ENCODE measurements at regions not wholly inside any gene's neighbourhood (a gene's known extent, or its start where the extent isn't known, plus 50 kb on each side); places are given as distances from the start of the nearest gene placed in this dataset.

- H3K9me3 ChIP-seq = no peaks in the 10 kb centered on the region
- no peaks in the 10 kb centered on the region for H3K27me3 ChIP-seq
- TF ChIP-seq POLR2AphosphoS5 (IDR thresholded peaks at IDR 0.05) = no peak
- TF ChIP-seq POLR2A (IDR thresholded peaks at IDR 0.05) = no peak
- TF ChIP-seq EP300 (IDR thresholded peaks at IDR 0.05) = no peak
- TF ChIP-seq, protein P1, sequence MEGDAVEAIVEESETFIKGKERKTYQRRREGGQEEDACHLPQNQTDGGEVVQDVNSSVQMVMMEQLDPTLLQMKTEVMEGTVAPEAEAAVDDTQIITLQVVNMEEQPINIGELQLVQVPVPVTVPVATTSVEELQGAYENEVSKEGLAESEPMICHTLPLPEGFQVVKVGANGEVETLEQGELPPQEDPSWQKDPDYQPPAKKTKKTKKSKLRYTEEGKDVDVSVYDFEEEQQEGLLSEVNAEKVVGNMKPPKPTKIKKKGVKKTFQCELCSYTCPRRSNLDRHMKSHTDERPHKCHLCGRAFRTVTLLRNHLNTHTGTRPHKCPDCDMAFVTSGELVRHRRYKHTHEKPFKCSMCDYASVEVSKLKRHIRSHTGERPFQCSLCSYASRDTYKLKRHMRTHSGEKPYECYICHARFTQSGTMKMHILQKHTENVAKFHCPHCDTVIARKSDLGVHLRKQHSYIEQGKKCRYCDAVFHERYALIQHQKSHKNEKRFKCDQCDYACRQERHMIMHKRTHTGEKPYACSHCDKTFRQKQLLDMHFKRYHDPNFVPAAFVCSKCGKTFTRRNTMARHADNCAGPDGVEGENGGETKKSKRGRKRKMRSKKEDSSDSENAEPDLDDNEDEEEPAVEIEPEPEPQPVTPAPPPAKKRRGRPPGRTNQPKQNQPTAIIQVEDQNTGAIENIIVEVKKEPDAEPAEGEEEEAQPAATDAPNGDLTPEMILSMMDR (IDR thresholded peaks at IDR 0.05) = no peak
- WGBS, 5 donors = 34 to 51% (median 42%) methylated on average over 8 of the region's 8 CpGs
- no peak for DNase-seq
- no peak overlapping the region for H3K27ac ChIP-seq
- H3K4me1 ChIP-seq = no peaks in the 10 kb centered on the region
- intact Hi-C loops (cut with DNase I; ENCODE audit: low total_unique reads) = no loop called here
- no peaks in the 10 kb centered on the region for H3K36me3 ChIP-seq
- H3K4me3 ChIP-seq = no peak overlapping the region
Measured at GRCh38 chr2:221189431-221190067, 382.6 kb downstream of the EPHA4 start.

- intact Hi-C loops (cut with DNase I; ENCODE audit: low total_unique reads) = no loop called here
Measured at GRCh38 chr2:221195829-221196228, 376.3 kb downstream of the EPHA4 start.

DNA sequence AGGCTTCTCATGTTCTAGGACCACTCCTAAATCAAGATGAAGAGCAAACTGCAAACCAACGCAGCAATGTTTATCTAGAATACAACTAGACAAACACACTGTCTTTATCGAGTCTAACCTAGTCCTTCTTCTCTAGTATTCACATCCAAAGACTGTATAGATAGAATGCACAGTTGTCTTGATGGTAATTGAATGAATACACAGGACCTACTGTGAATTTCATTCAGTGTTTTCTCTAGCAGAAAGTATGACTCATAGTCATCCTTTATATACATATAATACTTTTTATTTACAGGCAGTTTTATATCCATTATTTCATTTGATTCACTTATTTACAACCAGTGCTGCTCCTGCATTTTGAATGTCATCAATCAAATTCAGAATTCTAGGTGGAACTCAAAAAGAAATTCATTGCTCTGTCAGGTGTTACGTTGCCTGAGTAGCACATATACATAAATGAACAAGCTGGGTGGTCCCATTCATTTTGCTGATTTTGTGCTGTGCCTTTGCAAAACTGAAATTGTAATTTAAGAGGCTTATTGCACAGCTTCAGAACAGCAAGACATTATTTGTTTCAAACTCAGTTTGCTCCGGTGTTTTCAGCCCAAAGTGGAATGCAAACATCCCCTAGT, 374.8 kb downstream of the EPHA4 start:
- Histone ChIP-seq H3K9me3 (no peaks in the 10 kb centered on the region), H3K4me1 (no peaks in the 10 kb centered on the region), H3K36me3 (no peaks in the 10 kb centered on the region), H3K27me3 (no peaks in the 10 kb centered on the region), H3K4me3 (no peak overlapping the region), H3K27ac (no peak overlapping the region)
- TF ChIP-seq EP300 (IDR thresholded peaks at IDR 0.05) (no peak), POLR2A (IDR thresholded peaks at IDR 0.05) (no peak), POLR2AphosphoS5 (IDR thresholded peaks at IDR 0.05) (no peak)
- TF ChIP-seq, protein P1 (IDR thresholded peaks at IDR 0.05) = no peak
- DNase-seq = no peak
- 54 to 67% (median 63%) methylated on average over 4 of the region's 4 CpGs for WGBS, 5 donors
- intact Hi-C loops (cut with DNase I; ENCODE audit: low total_unique reads) = no loop called here

More at GRCh38 chr2:221195829-221196228, 376.3 kb downstream of the EPHA4 start:
- no peak overlapping the region for H3K27ac ChIP-seq
- DNase-seq = no peak
- WGBS, 5 donors = 89 to 100% (median 96%) methylated on average over 1 of the region's 1 CpG
- H3K9me3 ChIP-seq = no peaks in the 10 kb centered on the region
- no peak overlapping the region for H3K4me3 ChIP-seq
- H3K4me1 ChIP-seq = no peaks in the 10 kb centered on the region
- no peaks in the 10 kb centered on the region for H3K27me3 ChIP-seq
- no peaks in the 10 kb centered on the region for H3K36me3 ChIP-seq
- TF ChIP-seq EP300 (IDR thresholded peaks at IDR 0.05) (no peak), POLR2A (IDR thresholded peaks at IDR 0.05) (no peak), POLR2AphosphoS5 (IDR thresholded peaks at IDR 0.05) (no peak)
- TF ChIP-seq, protein P1 (IDR thresholded peaks at IDR 0.05) = no peak

DNA sequence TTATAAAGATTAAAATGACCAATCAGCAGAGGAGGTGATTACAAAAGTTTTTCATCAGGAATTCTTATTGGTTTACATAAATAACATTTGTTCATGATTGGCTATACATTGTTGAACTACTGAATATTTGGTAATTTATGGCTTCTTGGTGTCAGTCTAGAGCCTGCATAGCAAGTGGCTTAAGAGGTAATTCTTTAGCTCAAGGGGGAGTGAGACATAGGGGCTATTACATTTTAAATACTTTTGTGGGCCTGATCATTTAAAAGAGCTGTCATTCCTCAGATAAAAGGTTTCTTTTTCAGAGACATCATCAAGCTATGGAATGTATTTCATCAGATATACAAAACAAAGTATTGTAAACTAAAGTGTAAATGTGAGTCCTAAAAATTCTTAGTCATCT, 373.8 kb downstream of the EPHA4 start:
- DNase-seq = no peak
- Histone ChIP-seq H3K27me3 (no peaks in the 10 kb centered on the region), H3K9me3 (no peaks in the 10 kb centered on the region), H3K4me1 (no peaks in the 10 kb centered on the region), H3K36me3 (no peaks in the 10 kb centered on the region), H3K27ac (no peak overlapping the region), H3K4me3 (no peak overlapping the region)
- TF ChIP-seq POLR2A (IDR thresholded peaks at IDR 0.05) (no peak), POLR2AphosphoS5 (IDR thresholded peaks at IDR 0.05) (no peak), EP300 (IDR thresholded peaks at IDR 0.05) (no peak)
- TF ChIP-seq, protein P1 (IDR thresholded peaks at IDR 0.05) = no peak
- intact Hi-C loops (cut with DNase I; ENCODE audit: low total_unique reads) = no loop called here
